HepG2 (cell line): ENCODE measurements at regions not wholly inside any gene's neighbourhood (a gene's known extent, or its start where the extent isn't known, plus 50 kb on each side); places are given as distances from the start of the nearest gene placed in this dataset.

Experiments
- ATAC-seq: fragments of 200-7000 bp; cut with Tn5 transposase; 3 replicates; pipeline ENCODE4 v1.9.1; 2020; ENCODE audit warnings: mild to moderate bottlenecking, moderate library complexity
- BruUV-seq: library from RNA; stranded (reverse); fragments of 400-500 nt; replicated peaks from 2 replicates; lab custom pipeline; 2021; lab: Mats Ljungman, UMichigan
- CTCF ChIA-PET: fragments of 300-600 bp; formaldehyde crosslinking; extraction: SDS; loops from one replicate; lab custom pipeline; 2021; ENCODE audit warnings: low total read pairs, inconsistent platforms, low intra/inter-chr PET ratio; lab: Yijun Ruan, JAX
- POLR2A ChIA-PET: fragments of 350-600 bp; sonication (Branson Sonifier 250); formaldehyde crosslinking; loops from one replicate; lab custom pipeline; 2020; ENCODE audit warnings: antibody characterized with exemption, inconsistent platforms; lab: Yijun Ruan, JAX
- DNase-seq: peaks from one replicate; pipeline ENCODE4 v3.0.0-alpha.2; 2015; ENCODE audit warnings: low spot score
- FAIRE-seq: peaks from 3 replicates; lab custom pipeline; 2011; peaks lifted over from hg19 to GRCh38; lab: Jason Lieb, UNC
- H2AFZ ChIP-seq: one replicate; pipeline ENCODE4 v1.6.1; 2011; ENCODE audit warnings: low read length, inconsistent platforms
- H3K27ac ChIP-seq: fragments of 300-600 bp; 3 replicates; pipeline ENCODE4 v1.8.0; 2011; ENCODE audit warnings: mixed run types, mild to moderate bottlenecking, mixed read lengths, low read length, inconsistent platforms; ENCODE audit not compliant: insufficient read depth; ENCODE audit errors: extremely low read length
- H3K27me3 ChIP-seq, 2 experiments: fragments of 200-600 bp in 1 of 2; 2 replicates in 1 of 2; 3 replicates in 1 of 2; pipeline versions ENCODE4 v1.6.0 to v1.8.0; 2011; ENCODE audit warnings: low read length in 2 of 2, mild to moderate bottlenecking in 2 of 2, moderate library complexity in 2 of 2, inconsistent platforms in 1 of 2; ENCODE audit not compliant: insufficient read depth in 2 of 2, control insufficient read depth in 1 of 2
- H3K36me3 ChIP-seq, 2 experiments: fragments of 200-600 bp in 1 of 2; replicated peaks in 1 of 2; 2 replicates in 1 of 2; 3 replicates in 1 of 2; pipeline versions ENCODE4 v1.5.1 to v1.8.0; 2011; ENCODE audit warnings: low read length in 2 of 2, inconsistent platforms in 1 of 2; ENCODE audit not compliant: insufficient read depth in 2 of 2, control insufficient read depth in 1 of 2
- H3K4me1 ChIP-seq: 2 replicates; pipeline ENCODE4 v1.5.1; 2012; ENCODE audit warnings: low read length, inconsistent platforms; ENCODE audit not compliant: insufficient read depth
- H3K4me2 ChIP-seq: 2 replicates; pipeline ENCODE4 v1.6.0; 2011; ENCODE audit warnings: low read depth, low read length, inconsistent platforms
- H3K4me3 ChIP-seq, 3 experiments: fragments of 200-600 bp in 1 of 3; sonication (generic), shearing (Covaris generic) in 1 of 3; replicated peaks in 1 of 3; 2 replicates each; pipeline ENCODE4 v1.5.1; 2011 to 2016; ENCODE audit warnings: low read length in 3 of 3, inconsistent platforms in 2 of 3, low read depth in 2 of 3, mild to moderate bottlenecking in 2 of 3, control low read depth in 1 of 3, mixed read lengths in 1 of 3; ENCODE audit not compliant: insufficient read depth in 1 of 3
- H3K79me2 ChIP-seq: one replicate; pipeline ENCODE4 v1.6.1; 2011; ENCODE audit warnings: low read length, inconsistent platforms; ENCODE audit not compliant: insufficient read depth
- H3K9ac ChIP-seq: 2 replicates; pipeline ENCODE4 v1.6.0; 2011; ENCODE audit warnings: mild to moderate bottlenecking, low read depth, low read length, inconsistent platforms; ENCODE audit not compliant: insufficient read depth
- H3K9me3 ChIP-seq: 2 replicates; pipeline ENCODE4 v1.5.1; 2012; ENCODE audit warnings: mild to moderate bottlenecking, low read length
- H4K20me1 ChIP-seq: 2 replicates; pipeline ENCODE4 v1.6.0; 2011; ENCODE audit warnings: inconsistent platforms, mild to moderate bottlenecking, low read length, moderate library complexity; ENCODE audit not compliant: insufficient read depth
- AKAP8 ChIP-seq: sonication (generic); formaldehyde crosslinking; IDR thresholded peaks from 2 replicates; pipeline ENCODE4 v1.5.1; 2020; ENCODE audit warnings: mild to moderate bottlenecking, missing genetic modification reagents
- BORCS8-MEF2B ChIP-seq: sonication (generic); formaldehyde crosslinking; IDR thresholded peaks from 2 replicates; pipeline ENCODE4 v1.8.0; 2022; ENCODE audit warnings: mild to moderate bottlenecking, missing genetic modification reagents
- CHD4 ChIP-seq: fragments of 200-600 bp; sonication (generic); IDR thresholded peaks from 2 replicates; pipeline ENCODE4 v1.7.0; 2017; ENCODE audit warnings: mild to moderate bottlenecking, low read length, borderline replicate concordance
- FOSL2 ChIP-seq: sonication (generic); formaldehyde crosslinking; IDR thresholded peaks from 2 replicates; pipeline ENCODE4 v1.4.0; 2020; ENCODE audit warnings: missing genetic modification reagents
- JUN ChIP-seq: sonication (generic); formaldehyde crosslinking; IDR thresholded peaks from 2 replicates; pipeline ENCODE4 v1.4.0; 2020; ENCODE audit warnings: mild to moderate bottlenecking, missing genetic modification reagents
- MAFF ChIP-seq: IDR thresholded peaks from 2 replicates; pipeline ENCODE4 v1.6.1; 2011; ENCODE audit warnings: low read depth, low read length, improper control_type of control experiment
- MAFK ChIP-seq, 2 experiments: IDR thresholded peaks in 1 of 2; conservative IDR thresholded peaks in 1 of 2; 2 replicates each; pipeline ENCODE4 v1.6.1; 2011; ENCODE audit warnings: improper control_type of control experiment in 2 of 2, low read length in 2 of 2
- MNT ChIP-seq: fragments of 450-650 bp; IDR thresholded peaks from 2 replicates; pipeline ENCODE4 v1.6.1; 2016
- PLRG1 ChIP-seq: fragments of 450-650 bp; conservative IDR thresholded peaks from 2 replicates; pipeline ENCODE4 v1.6.1; 2016
- PRPF4 ChIP-seq: fragments of 200-400 bp; formaldehyde crosslinking; IDR thresholded peaks from 2 replicates; pipeline ENCODE4 v1.6.1; 2016; ENCODE audit warnings: low read length, low read depth; ENCODE audit not compliant: poor library complexity, severe bottlenecking
- ZBTB14 ChIP-seq: sonication (generic); formaldehyde crosslinking; IDR thresholded peaks from 2 replicates; pipeline ENCODE4 v1.4.0; 2020; ENCODE audit warnings: missing genetic modification reagents
- ZNF331 ChIP-seq: sonication (generic); formaldehyde crosslinking; IDR thresholded peaks from 2 replicates; pipeline ENCODE4 v1.4.0; 2020; ENCODE audit warnings: missing genetic modification reagents
- ZNF598 ChIP-seq: sonication (generic); formaldehyde crosslinking; IDR thresholded peaks from 2 replicates; pipeline ENCODE4 v1.5.1; 2020; ENCODE audit warnings: mild to moderate bottlenecking, missing genetic modification reagents, borderline replicate concordance
- ZNF768 ChIP-seq: sonication (generic); formaldehyde crosslinking; IDR thresholded peaks from 2 replicates; pipeline ENCODE4 v1.4.0; 2020; ENCODE audit warnings: missing genetic modification reagents
- ZNF775 ChIP-seq: sonication (generic); formaldehyde crosslinking; IDR thresholded peaks from 2 replicates; pipeline ENCODE4 v1.4.0; 2020; ENCODE audit warnings: missing genetic modification reagents, mild to moderate bottlenecking, moderate library complexity, borderline replicate concordance
- ZNF878 ChIP-seq: sonication (generic); formaldehyde crosslinking; IDR thresholded peaks from 2 replicates; pipeline ENCODE4 v1.8.1; 2023; ENCODE audit warnings: mild to moderate bottlenecking, missing genetic modification reagents, moderate library complexity
- WGBS: methylation state at CpG from one replicate; pipeline ENCODE4 v1.1.6; 2017; ENCODE audit warnings: low lambda C conversion rate; 5-methylcytosine and 5-hydroxymethylcytosine counted together
- in situ Hi-C: cut with HindIII; loops from 2 replicates; pipeline ENCODE4 v1.10.0; 2017; ENCODE audit warnings: low pct_unique_long_range_greater_than_20kb; ENCODE audit not compliant: extremely low pct_ligation_motif_present
- intact Hi-C: fragments of 100-400 bp; cut with micrococcal nuclease; formaldehyde crosslinking; loops from one replicate; pipeline ENCODE4 v1.10.0; 2022; ENCODE audit not compliant: unreplicated experiment

GRCh38 chr7:37504801-37505200 is 56.1 kb upstream of the ELMO1 start:
- ChIA-PET POLR2A (no interaction called here), CTCF (no interaction called here)
- Histone ChIP-seq H3K4me1 (no peaks in the 10 kb centered on the region), H4K20me1 (no peaks in the 10 kb centered on the region), H3K9me3 (no peaks in the 10 kb centered on the region), H3K4me2 (no peak overlapping the region), H3K4me3 (no peak overlapping the region), H3K36me3 (no peaks in the 10 kb centered on the region), H3K27me3 (no peaks in the 10 kb centered on the region), H2AFZ (no peak overlapping the region), H3K79me2 (no peaks in the 10 kb centered on the region), H3K9ac (no peak overlapping the region), H3K27ac (no peak overlapping the region)
- no peak for ATAC-seq
- no peak for FAIRE-seq
- intact Hi-C loops: no loop called here
- TF ChIP-seq AKAP8: no peak
- no peak for TF ChIP-seq ZNF768 (CRISPR knock-in tag)
- DNase-seq: no peak
- in situ Hi-C loops: loop anchor here (25.0 kb wide), 1 partner anchor 292 kb away; no protein-coding TSS in a partner anchor
- BruUV-seq: no TSS peak

- no peaks in the 10 kb centered on the region for H3K36me3 ChIP-seq
- DNase-seq: no peak
- no peak for FAIRE-seq
- TF ChIP-seq ZNF598 (no peak), FOSL2 (CRISPR knock-in tag) (no peak), MNT (no peak), JUN (no peak), MAFF (peak; percentile 35; the same call in 1 of the 2 replicates), PLRG1 (no peak), ZBTB14 (CRISPR knock-in tag) (no peak), ZNF878 (CRISPR knock-in tag) (no peak), ZNF775 (CRISPR knock-in tag) (no peak), ZNF331 (CRISPR knock-in tag) (no peak), PRPF4 (no peak), MAFK (conservative IDR thresholded peaks at IDR 0.05 in 1 of 2, IDR thresholded peaks at IDR 0.05 in 1 of 2; ENCODE audit: low read length in 2 of 2) (peak; percentile 38 to 58), BORCS8-MEF2B (CRISPR knock-in tag) (no peak), CHD4 (no peak)
- ATAC-seq: no peak
- POLR2A ChIA-PET: no interaction called here
- H3K9ac ChIP-seq: no peak overlapping the region
- intact Hi-C loops (no loop called here), in situ Hi-C loops (loop anchor here (25.0 kb wide), 1 partner anchor 294 kb away; no protein-coding TSS in a partner anchor)
- H3K79me2 ChIP-seq: no peaks in the 10 kb centered on the region
- no peak overlapping the region for H3K27ac ChIP-seq
- H2AFZ ChIP-seq: no peak overlapping the region
- no peaks in the 10 kb centered on the region for H3K27me3 ChIP-seq
- H3K4me2 ChIP-seq: no peak overlapping the region
- no peaks in the 10 kb centered on the region for H3K9me3 ChIP-seq
- CTCF ChIA-PET: no interaction called here
- no peaks in the 10 kb centered on the region for H4K20me1 ChIP-seq
- no peaks in the 10 kb centered on the region for H3K4me1 ChIP-seq
- BruUV-seq: no TSS peak
- WGBS: 6% methylated on average over 6 of the region's 6 CpGs
- H3K4me3 ChIP-seq: no peak overlapping the region
These were observed 57.2 kb upstream of the ELMO1 start for GRCh38 chr7:37505750-37506353.
